NCI-H748 (cell line): ENCODE measurements at regions not wholly inside any gene's neighbourhood (a gene's known extent, or its start where the extent isn't known, plus 50 kb on each side); places are given as distances from the start of the nearest gene placed in this dataset.
"Not testable (repeated sequence)": the region's sequence is repeated elsewhere in the genome, so short reads cannot be mapped to it uniquely, and the experiment has no call there.

Experiments
- DNase-seq: peaks from one replicate; lab custom pipeline; 2025; ENCODE audit not compliant: unreplicated experiment; lab: John Stamatoyannopoulos, UW

DNA sequence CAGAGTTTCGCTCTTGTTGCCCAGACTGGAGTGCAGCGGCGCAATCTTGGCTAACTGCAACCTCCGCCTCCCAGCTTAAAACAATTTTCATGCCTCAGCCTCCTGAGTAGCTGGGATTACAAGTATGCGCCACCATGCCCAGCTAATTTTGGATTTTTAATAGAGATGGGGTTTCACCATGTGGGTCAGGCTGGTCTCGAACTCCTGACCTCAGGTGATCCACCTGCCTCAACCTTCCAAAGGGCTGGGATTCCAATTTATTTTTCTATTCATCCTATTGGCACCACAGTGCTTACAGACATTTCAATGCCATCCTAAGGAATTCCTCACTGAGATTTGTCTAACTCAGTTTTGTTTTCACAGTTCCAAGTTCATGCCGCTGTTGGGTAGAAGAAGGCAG, 98.3 kb upstream of the EGLN3 start:
- not testable (repeated sequence) for DNase-seq

- no peak for DNase-seq
Measured at GRCh38 chr14:34046799-34047520, 96.1 kb upstream of the EGLN3 start.

- no peak for DNase-seq
Measured at GRCh38 chr14:34044666-34045306, 93.9 kb upstream of the EGLN3 start.

GRCh38 chr14:34044373-34044637, 93.4 kb upstream of the EGLN3 start:
- DNase-seq, result no peak

DNA sequence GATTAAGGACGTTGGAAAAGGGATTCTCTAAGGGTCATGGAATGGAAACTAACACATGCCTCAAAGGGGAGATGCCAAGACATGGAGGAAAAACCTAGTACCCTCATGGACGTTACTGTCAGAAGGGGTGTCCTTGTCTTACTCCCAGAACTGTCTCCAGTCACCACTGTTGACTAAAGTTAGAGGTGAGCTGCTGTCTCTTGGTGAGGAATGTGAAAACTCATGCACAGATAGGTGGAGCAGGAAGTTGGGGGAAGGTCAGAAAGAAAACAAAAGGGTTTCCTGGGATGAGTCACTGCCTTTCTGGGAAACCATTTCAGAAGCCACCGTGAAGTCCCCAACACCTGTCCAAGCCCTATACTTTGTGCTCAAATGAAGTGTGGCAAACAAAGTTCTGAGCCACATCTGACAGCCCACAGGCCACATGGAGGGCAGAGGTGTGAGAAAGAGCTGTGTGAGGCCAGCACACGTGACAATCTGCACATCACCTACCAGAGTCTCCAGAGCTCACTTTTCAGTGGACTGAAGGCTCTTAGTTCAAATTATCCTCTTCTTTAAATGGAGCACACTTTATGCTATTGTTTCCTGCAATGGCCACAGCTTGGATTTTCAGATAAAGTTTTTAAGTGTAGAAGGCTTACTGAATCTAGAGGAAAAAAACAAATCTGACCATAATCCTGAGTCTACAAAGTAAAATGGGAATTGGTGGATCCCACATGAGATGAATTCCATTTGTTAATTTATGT, 92.9 kb upstream of the EGLN3 start:
- DNase-seq, result no peak

- no peak for DNase-seq
Measured at GRCh38 chr14:34041220-34041619, 90.3 kb upstream of the EGLN3 start.

- no peak for DNase-seq
Measured at GRCh38 chr14:34040766-34041165, 89.9 kb upstream of the EGLN3 start.

GRCh38 chr14:34039428-34040047, 88.7 kb upstream of the EGLN3 start:
- no peak for DNase-seq

DNA sequence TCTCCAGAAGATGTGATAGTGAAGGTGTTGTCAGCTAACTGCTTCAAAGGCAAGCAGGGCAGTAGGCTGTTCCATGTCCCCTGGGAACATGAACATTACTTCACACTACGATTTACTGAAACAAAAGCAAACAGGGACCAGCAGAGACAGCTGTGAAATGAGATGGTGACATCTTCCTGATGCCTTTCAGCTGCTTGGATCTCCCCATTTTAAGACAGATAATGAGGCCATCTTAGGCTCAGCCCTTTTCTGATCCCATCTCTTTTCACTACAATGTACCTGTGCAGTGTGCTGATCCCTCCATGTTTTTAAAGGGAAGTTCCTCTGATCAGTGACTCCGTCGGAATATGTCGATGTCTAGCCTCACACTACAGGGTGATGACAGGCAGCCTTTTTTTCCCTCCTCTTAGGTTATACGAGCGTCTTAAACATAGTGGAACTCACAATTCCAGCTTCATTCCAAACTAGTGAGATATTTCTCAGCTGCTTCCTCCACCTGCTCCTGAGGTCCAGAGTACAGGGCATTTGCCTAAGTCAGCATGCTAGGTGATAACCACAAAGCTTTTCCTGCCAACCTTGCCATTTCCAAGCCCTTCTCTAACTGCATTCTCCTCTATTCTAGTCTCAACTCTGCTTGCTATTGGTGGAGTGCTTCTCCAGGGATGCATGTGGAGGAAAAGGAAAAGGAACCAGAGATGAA, 87.6 kb upstream of the EGLN3 start:
- DNase-seq, result no peak

GRCh38 chr14:34036319-34036766, 85.5 kb upstream of the EGLN3 start:
- no peak for DNase-seq

GRCh38 chr14:34035934-34036250, 85.0 kb upstream of the EGLN3 start:
- DNase-seq, result no peak

DNA sequence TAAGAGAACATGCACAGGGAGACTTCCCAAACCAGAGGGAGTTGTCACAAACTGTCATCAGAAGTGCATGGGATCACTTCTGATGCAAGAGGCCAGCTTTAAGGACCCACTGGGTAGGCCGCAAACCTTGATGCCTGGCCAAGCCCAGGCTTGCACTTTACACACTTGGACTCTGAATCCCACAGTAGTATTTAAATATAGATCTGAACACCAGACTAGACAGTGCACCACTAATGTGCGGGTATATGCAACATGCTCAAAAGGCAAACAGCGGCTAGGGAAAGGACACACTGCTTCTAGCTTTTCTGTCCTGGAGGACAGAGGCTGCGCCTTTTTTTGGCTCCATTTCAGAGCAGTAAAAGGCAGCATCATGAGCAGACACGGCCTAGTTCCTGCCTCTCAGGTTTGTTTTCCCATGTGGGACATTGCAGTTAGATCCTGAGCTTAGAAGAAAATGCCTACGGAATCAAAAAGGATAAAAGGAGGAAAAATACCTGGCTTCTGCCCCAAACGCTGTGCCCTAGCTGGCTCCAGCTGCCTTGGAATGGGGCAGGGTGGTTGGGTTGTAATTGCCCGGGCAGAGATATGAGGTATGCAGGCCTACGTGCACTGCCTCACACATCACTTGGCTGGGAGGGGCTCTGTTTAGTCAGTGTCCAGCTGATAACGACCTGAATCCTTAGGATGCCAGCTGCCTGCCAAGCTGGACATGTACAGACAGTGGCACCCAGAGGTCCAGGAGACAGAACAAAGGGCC, 84.5 kb upstream of the EGLN3 start:
- DNase-seq, result peak; percentile 15

- DNase-seq, result no peak
Measured at GRCh38 chr14:34034447-34035176, 83.7 kb upstream of the EGLN3 start.

- DNase-seq, result no peak
Measured at GRCh38 chr14:34032720-34033119, 81.8 kb upstream of the EGLN3 start.

GRCh38 chr14:34030864-34031263, 80.0 kb upstream of the EGLN3 start:
- DNase-seq, result no peak

- no peak for DNase-seq
Measured at GRCh38 chr14:34029921-34030334, 79.1 kb upstream of the EGLN3 start.

DNA sequence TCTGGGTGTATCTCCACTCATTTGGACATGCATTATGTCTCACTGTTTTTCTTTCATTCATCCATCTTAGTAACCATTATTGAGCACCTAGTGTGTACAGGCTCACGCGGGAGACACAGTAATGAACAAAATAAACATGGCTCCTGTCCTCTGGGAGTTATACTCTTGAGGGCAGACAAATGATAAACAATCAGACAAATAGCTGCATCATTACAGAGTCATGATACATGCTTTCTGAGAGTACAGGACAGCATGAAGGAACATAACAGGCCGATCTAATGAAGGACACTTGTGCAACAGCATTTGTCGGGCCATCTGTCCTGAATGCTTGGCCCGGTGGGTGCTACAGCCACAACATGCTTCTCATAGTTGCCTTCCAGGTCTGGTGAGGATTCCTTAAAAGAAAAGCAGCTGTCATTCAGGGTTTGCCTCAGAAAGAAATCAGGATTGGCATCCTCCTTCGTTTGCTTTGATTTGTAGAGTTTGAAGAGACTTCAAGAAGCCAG, 77.2 kb upstream of the EGLN3 start:
- DNase-seq, result no peak

DNA sequence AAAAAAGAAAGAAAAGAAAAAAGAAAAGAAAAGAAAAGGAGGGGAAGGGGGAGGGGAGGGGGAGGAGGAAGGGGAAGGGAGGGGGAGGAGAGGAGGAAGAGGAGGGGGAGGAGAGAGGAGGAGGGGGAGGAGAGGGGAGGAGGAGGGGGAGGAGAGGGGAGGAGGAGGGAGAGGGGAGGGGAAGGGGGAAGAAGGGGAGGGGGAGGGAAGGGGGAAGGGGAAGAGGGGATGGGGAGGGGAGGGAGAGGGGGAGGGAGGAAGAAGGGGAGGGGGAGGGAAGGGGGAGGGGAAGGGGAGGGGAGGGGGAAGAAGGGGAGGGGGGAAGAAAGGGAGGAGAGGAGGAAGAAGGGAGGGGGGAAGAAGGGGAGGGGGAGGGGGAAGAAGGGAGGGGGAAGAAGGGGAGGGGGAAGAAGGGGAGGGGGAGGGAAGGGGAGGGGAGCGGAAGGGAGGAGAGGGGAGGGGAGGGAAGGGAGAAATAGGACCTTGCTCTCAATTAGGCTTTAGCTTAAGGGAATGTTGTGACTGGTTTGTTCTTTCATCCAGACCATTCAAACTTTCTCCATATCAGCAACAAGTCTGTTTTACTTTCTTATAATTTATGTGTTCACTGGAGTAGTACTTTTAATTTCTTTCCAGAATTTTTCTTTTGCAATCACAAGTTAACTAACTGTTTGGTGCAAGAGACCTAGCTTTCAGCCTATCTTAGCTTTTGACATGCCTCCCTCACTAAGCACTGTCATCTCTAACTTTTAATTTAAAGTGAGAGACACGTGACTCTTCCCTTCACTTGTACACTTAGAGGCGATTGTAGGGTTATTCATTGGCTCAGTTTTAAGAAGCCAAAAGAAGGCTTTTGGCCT, 76.5 kb upstream of the EGLN3 start:
- DNase-seq, result no peak
